CD4-positive, alpha-beta T cell treated with Interleukin-1 beta for 1 hour (primary cell): ENCODE measurements at regions not wholly inside any gene's neighbourhood (a gene's known extent, or its start where the extent isn't known, plus 50 kb on each side); places are given as distances from the start of the nearest gene placed in this dataset.

Experiments used
- DNase-seq, 2 donors: peaks; one replicate each; pipeline ENCODE4 v3.0.0-alpha.2; 2020 to 2022

GRCh38 chr14:62597143-62597542 lies 448.1 kb downstream of the KCNH5 start:
- no peak for DNase-seq

GRCh38 chr14:62599616-62600385 lies 445.5 kb downstream of the KCNH5 start:
- no peak for DNase-seq

DNA sequence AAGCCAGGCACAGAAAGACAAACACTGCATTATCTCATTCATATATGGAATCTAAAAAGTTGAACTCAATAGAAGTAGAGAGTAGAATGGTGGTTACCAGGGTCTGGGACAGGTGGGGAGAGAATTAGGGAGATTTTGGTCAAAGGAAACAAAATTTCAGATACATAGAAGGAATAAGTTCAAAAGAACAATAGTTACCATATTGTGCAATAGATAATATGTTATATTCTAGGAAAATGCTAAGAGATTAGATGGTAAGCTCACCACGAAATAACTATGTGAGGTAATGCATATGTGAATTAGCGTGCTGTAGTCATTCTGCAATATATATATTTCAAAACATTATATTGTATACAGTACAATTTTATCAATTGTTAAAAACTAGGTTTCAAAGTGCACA lies 442.5 kb downstream of the KCNH5 start:
- no peak for DNase-seq

DNA sequence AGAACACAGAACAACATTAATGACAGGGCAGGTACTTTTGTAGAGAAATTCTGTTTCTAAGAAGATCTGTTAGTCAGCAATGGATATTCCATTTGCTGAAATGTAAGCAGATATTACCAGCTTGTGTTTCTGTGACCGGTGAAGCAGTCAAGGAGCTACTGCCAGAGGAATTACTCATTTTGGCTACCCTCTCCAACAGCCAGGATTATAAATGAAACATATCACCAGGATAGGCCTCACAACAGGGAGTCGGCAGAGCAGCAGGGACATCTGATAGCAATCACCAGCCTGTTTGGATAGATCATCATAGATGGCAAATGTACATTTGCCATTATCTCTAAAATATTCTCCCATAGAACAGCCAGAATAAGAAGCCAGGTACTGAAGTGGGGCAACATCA lies 440.7 kb downstream of the KCNH5 start:
- no peak for DNase-seq

- DNase-seq = no peak
Measured at GRCh38 chr14:62614122-62614521, 431.1 kb downstream of the KCNH5 start.

DNA sequence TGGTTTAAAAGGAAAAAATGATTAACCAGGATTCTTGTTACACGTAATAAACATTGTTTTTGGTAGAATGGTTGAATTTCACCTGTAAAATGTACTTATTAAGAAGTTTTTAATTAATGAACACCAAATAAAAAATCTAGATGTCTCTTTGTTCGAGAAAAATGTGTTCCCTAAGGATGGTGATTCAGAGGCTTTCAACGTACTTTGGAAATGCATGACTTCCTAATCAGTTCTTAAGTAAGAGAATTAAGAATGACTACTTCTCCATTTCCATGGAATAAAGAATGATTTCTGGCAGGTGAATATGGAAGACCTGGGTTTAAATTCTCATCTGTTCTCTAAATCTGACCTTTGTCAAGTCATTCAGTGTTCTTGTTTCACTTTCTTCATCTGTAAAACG lies 428.6 kb downstream of the KCNH5 start:
- DNase-seq = no peak

- DNase-seq = no peak
Measured at GRCh38 chr14:62626416-62626815, 418.8 kb downstream of the KCNH5 start.

- no peak for DNase-seq
Measured at GRCh38 chr14:62629176-62629725, 416.0 kb downstream of the KCNH5 start.

GRCh38 chr14:62631176-62631575 lies 414.1 kb downstream of the KCNH5 start:
- DNase-seq = no peak

GRCh38 chr14:62632771-62633170 lies 412.5 kb downstream of the KCNH5 start:
- DNase-seq = no peak

GRCh38 chr14:62645649-62646048 lies 399.6 kb downstream of the KCNH5 start:
- DNase-seq = no peak
